ENCODE measurements at regions not wholly inside any gene's neighbourhood (a gene's known extent, or its start where the extent isn't known, plus 50 kb on each side); places are given as distances from the start of the nearest gene placed in this dataset.

DNA sequence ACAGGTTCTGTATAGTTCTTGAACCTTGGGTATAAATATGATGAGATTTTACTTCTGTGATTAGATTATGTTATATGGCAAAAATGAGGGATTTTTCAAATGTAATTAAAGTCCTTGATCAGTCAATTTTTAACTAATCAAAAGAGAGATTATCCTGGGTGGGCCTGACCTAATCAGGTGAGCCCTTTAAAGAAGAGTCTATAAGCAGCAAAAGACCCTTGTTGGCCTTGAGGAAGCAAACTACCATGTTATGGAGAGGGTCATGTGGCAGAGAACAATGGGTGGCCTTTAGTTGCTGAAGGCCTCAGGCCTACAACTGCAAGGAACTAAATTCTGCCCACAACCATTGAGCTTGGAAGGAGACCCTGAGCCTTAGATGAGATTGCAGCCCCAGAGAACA is 102.5 kb upstream of the RIPOR2 start:
- no peak overlapping the region for H3T11ph ChIP-seq (ENCODE audit: low read length)
- no peak overlapping the region for H3K56ac ChIP-seq (ENCODE audit: insufficient read length, low read depth, low read length)
- H4K8ac ChIP-seq (replicated peaks; ENCODE audit: insufficient read length, low read depth, low read length) = no peak overlapping the region
- H3K4me1 ChIP-seq (ENCODE audit: insufficient read depth, low read length) = no peaks in the 10 kb centered on the region
- no peak overlapping the region for H3K18ac ChIP-seq (ENCODE audit: insufficient read length, low read depth, low read length)
- Mint-ChIP-seq H3K27ac (no peak overlapping the region), H3K36me3 (ENCODE audit: insufficient read depth in 1 of 3, low read depth in 3 of 3) (no peaks in the 10 kb centered on the region), H3K27me3 (ENCODE audit: low read depth) (no peaks in the 10 kb centered on the region), H3K4me1 (peaks cover 3 to 11% of the 10 kb centered on the region in 2 experiments), H3K9me3 (no peaks in the 10 kb centered on the region; a peak in 1 of 5 replicates), H3K4me3 (no peak overlapping the region)
- H3K27ac ChIP-seq (ENCODE audit: insufficient read length, low read depth, low read length) = no peak overlapping the region
- no peaks in the 10 kb centered on the region for H3K79me2 ChIP-seq (ENCODE audit: insufficient read depth, low read length)
- no peak overlapping the region for H2BK15ac ChIP-seq (ENCODE audit: low read depth, low read length)
- no peak overlapping the region for H2BK120ac ChIP-seq (ENCODE audit: low read depth, low read length, poor library complexity, severe bottlenecking)
- no peak overlapping the region for H2AK5ac ChIP-seq (ENCODE audit: insufficient read length, low read length)
- H3K27me3 ChIP-seq (ENCODE audit: insufficient read depth, low read length) = no peaks in the 10 kb centered on the region
- no peaks in the 10 kb centered on the region for H3K9me3 ChIP-seq (ENCODE audit: control insufficient read depth, low read depth, low read length)
- H3K23me2 ChIP-seq (ENCODE audit: insufficient read length, low read depth, low read length, poor library complexity, severe bottlenecking) = no peaks in the 10 kb centered on the region
- no peak overlapping the region for H2BK12ac ChIP-seq (ENCODE audit: insufficient read length, low read depth, low read length)
- H4K20me1 ChIP-seq (ENCODE audit: control insufficient read depth, insufficient read depth, insufficient read length) = no peaks in the 10 kb centered on the region
- H3K4ac ChIP-seq (ENCODE audit: low read depth, low read length) = no peak overlapping the region
- H3K14ac ChIP-seq (ENCODE audit: insufficient read depth, low read length) = no peak overlapping the region
- H4K91ac ChIP-seq (ENCODE audit: insufficient read length, low read depth, low read length) = no peak overlapping the region
- no peak for DNase-seq
- TF ChIP-seq, protein P1, sequence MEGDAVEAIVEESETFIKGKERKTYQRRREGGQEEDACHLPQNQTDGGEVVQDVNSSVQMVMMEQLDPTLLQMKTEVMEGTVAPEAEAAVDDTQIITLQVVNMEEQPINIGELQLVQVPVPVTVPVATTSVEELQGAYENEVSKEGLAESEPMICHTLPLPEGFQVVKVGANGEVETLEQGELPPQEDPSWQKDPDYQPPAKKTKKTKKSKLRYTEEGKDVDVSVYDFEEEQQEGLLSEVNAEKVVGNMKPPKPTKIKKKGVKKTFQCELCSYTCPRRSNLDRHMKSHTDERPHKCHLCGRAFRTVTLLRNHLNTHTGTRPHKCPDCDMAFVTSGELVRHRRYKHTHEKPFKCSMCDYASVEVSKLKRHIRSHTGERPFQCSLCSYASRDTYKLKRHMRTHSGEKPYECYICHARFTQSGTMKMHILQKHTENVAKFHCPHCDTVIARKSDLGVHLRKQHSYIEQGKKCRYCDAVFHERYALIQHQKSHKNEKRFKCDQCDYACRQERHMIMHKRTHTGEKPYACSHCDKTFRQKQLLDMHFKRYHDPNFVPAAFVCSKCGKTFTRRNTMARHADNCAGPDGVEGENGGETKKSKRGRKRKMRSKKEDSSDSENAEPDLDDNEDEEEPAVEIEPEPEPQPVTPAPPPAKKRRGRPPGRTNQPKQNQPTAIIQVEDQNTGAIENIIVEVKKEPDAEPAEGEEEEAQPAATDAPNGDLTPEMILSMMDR (conservative IDR thresholded peaks at IDR 0.05) = no peak
- H2BK20ac ChIP-seq (ENCODE audit: low read depth, low read length, poor library complexity, severe bottlenecking) = no peak overlapping the region
- H4K5ac ChIP-seq (ENCODE audit: insufficient read length, low read depth, low read length) = no peak overlapping the region
- H3K79me1 ChIP-seq (ENCODE audit: insufficient read depth, low read depth, low read length, poor library complexity, severe bottlenecking) = no peaks in the 10 kb centered on the region
- no peak overlapping the region for H2BK5ac ChIP-seq (ENCODE audit: insufficient read length, low read length)
- no peak overlapping the region for H3K4me2 ChIP-seq (ENCODE audit: insufficient read depth, insufficient read length, low read length)
- H2AFZ ChIP-seq (ENCODE audit: low read length) = no peak overlapping the region
- no peak overlapping the region for H3K23ac ChIP-seq (ENCODE audit: insufficient read length, low read depth, low read length)
- H3K9ac ChIP-seq (ENCODE audit: extremely low read depth, insufficient read length, low read length) = no peak overlapping the region

Data from H9 (cell line).